Hepatocyte (in vitro differentiated cells): ENCODE measurements at regions not wholly inside any gene's neighbourhood (a gene's known extent, or its start where the extent isn't known, plus 50 kb on each side); places are given as distances from the start of the nearest gene placed in this dataset.
"Not testable (repeated sequence)": the region's sequence is repeated elsewhere in the genome, so short reads cannot be mapped to it uniquely, and the experiment has no call there.

Experiments used
- DNase-seq: peaks from one replicate; pipeline ENCODE4 v3.0.0-alpha.2; 2016; ENCODE audit warnings: low spot score
- H2AFZ ChIP-seq: fragments of 200-600 bp; sonication (generic); 2 replicates; pipeline ENCODE4 v1.6.0; 2016; ENCODE audit warnings: antibody characterized with exemption, mild to moderate bottlenecking
- H3K27ac ChIP-seq: fragments of 200-600 bp; sonication (generic); 2 replicates; pipeline ENCODE4 v1.5.1; 2016; ENCODE audit warnings: mild to moderate bottlenecking
- H3K27me3 ChIP-seq: fragments of 200-600 bp; sonication (generic); 2 replicates; pipeline ENCODE4 v1.6.1; 2016
- H3K36me3 ChIP-seq: fragments of 200-600 bp; sonication (generic); replicated peaks from 2 replicates; pipeline ENCODE4 v1.5.1; 2016; ENCODE audit warnings: low read depth; ENCODE audit not compliant: insufficient read depth
- H3K4me1 ChIP-seq: fragments of 200-600 bp; sonication (generic); 2 replicates; pipeline ENCODE4 v1.5.1; 2016; ENCODE audit warnings: mild to moderate bottlenecking, moderate library complexity; ENCODE audit not compliant: insufficient read depth
- H3K4me2 ChIP-seq: fragments of 200-600 bp; sonication (generic); 2 replicates; pipeline ENCODE4 v1.6.0; 2016
- H3K4me3 ChIP-seq: fragments of 200-600 bp; sonication (generic); 2 replicates; pipeline ENCODE4 v1.5.1; 2016; ENCODE audit warnings: mild to moderate bottlenecking
- H3K79me2 ChIP-seq: fragments of 200-600 bp; sonication (generic); 2 replicates; pipeline ENCODE4 v1.6.0; 2017; ENCODE audit warnings: mild to moderate bottlenecking
- H3K9me2 ChIP-seq: fragments of 200-600 bp; sonication (generic); replicated peaks from 2 replicates; pipeline ENCODE4 v1.6.0; 2017; ENCODE audit warnings: mild to moderate bottlenecking; ENCODE audit not compliant: insufficient read depth
- H3K9me3 ChIP-seq: fragments of 200-600 bp; sonication (generic); 2 replicates; pipeline ENCODE4 v1.5.1; 2016; ENCODE audit warnings: low read depth, mild to moderate bottlenecking
- H4K20me1 ChIP-seq: fragments of 200-600 bp; sonication (generic); 2 replicates; pipeline ENCODE4 v1.6.0; 2016; ENCODE audit warnings: mild to moderate bottlenecking; ENCODE audit not compliant: insufficient read depth, poor library complexity, severe bottlenecking
- CTCF ChIP-seq: fragments of 200-600 bp; sonication (generic); IDR thresholded peaks from 2 replicates; pipeline ENCODE4 v1.5.1; 2016; ENCODE audit warnings: antibody characterized with exemption, mild to moderate bottlenecking; ENCODE audit not compliant: poor library complexity
- EZH2 ChIP-seq: fragments of 200-600 bp; sonication (generic); IDR thresholded peaks from 2 replicates; pipeline ENCODE4 v1.6.1; 2016; ENCODE audit warnings: antibody characterized with exemption, mild to moderate bottlenecking, borderline replicate concordance
- EZH2phosphoT487 ChIP-seq: fragments of 200-600 bp; sonication (generic); IDR thresholded peaks from one replicate; pipeline ENCODE4 v1.6.1; 2018; ENCODE audit warnings: antibody characterized with exemption, mild to moderate bottlenecking, low read depth, moderate library complexity; ENCODE audit not compliant: unreplicated experiment, severe bottlenecking
- WGBS: methylation state at CpG from one replicate; pipeline ENCODE4 v1.1.6; 2016; ENCODE audit warnings: low lambda C conversion rate; ENCODE audit errors: missing lambda C conversion rate; 5-methylcytosine and 5-hydroxymethylcytosine counted together

DNA sequence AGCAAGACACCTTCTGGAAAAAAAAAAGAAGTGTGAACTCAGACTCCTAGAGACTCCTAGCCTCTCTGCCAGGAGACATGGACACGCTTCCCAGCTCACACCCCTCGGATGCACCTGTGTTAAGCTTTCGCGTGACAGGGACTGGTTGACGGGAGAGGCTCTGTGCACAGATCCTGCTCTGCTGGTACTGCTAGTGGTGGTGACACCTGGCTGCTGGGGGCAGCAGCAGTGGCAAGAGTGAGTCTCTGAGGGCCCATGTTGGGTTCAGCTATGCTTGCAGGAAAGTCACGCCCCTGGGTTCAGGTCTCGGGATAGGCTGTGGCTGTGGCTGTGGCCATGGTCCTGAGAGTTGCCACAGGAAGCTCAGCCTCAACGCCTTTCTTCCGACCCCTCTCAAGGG, 81.1 kb downstream of the XRCC2 start:
- no peak for DNase-seq
- WGBS: 89% methylated on average over 9 of the region's 9 CpGs
- Histone ChIP-seq H3K9me2 (no peaks in the 10 kb centered on the region), H3K4me2 (no peak overlapping the region), H4K20me1 (no peaks in the 10 kb centered on the region), H3K27ac (no peak overlapping the region), H3K4me3 (no peak overlapping the region), H3K36me3 (no peaks in the 10 kb centered on the region), H2AFZ (no peak overlapping the region), H3K79me2 (no peaks in the 10 kb centered on the region), H3K27me3 (no peaks in the 10 kb centered on the region), H3K9me3 (no peaks in the 10 kb centered on the region), H3K4me1 (no peaks in the 10 kb centered on the region)
- TF ChIP-seq EZH2phosphoT487 (no peak), EZH2 (no peak), CTCF (no peak)

GRCh38 chr7:152591976-152592375, 84.0 kb downstream of the XRCC2 start:
- no peak overlapping the region for H2AFZ ChIP-seq
- H3K27ac ChIP-seq: no peak overlapping the region
- WGBS: 89% methylated on average over 4 of the region's 4 CpGs
- no peaks in the 10 kb centered on the region for H3K36me3 ChIP-seq
- H3K4me3 ChIP-seq: no peak overlapping the region
- no peak overlapping the region for H3K4me2 ChIP-seq
- no peaks in the 10 kb centered on the region for H3K9me2 ChIP-seq
- no peak for DNase-seq
- H3K79me2 ChIP-seq: no peaks in the 10 kb centered on the region
- no peak for TF ChIP-seq EZH2phosphoT487
- no peak for TF ChIP-seq CTCF
- no peak for TF ChIP-seq EZH2
- H3K9me3 ChIP-seq: no peaks in the 10 kb centered on the region
- no peaks in the 10 kb centered on the region for H3K4me1 ChIP-seq
- H3K27me3 ChIP-seq: no peaks in the 10 kb centered on the region
- H4K20me1 ChIP-seq: no peaks in the 10 kb centered on the region

- WGBS: 92% methylated on average over 6 of the region's 6 CpGs
Measured at GRCh38 chr7:152590481-152590880, 85.5 kb downstream of the XRCC2 start.

DNA sequence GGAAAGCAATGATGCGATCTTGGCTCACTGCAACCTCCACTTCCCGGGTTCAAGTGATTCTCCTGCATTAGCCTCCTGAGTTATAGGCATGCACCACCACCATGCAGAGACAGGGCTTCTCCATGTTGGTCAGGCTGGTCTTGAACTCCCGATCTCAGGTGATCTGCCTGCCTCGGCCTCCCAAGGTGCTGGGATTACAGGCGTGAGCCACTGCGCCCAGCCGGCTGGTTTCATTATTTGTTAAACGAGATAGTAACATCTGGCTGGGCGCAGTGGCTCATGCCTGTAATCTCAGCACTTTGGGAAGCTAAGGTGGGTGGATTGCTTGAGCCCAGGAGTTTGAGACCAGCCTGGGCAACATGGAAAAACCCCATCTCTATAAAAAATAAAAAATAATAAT, 86.1 kb downstream of the XRCC2 start:
- not testable (repeated sequence) for H2AFZ ChIP-seq, H3K79me2 ChIP-seq, H3K27ac ChIP-seq, H3K27me3 ChIP-seq, H3K36me3 ChIP-seq, H4K20me1 ChIP-seq, H3K9me3 ChIP-seq, H3K9me2 ChIP-seq, H3K4me2 ChIP-seq, H3K4me1 ChIP-seq, H3K4me3 ChIP-seq, DNase-seq
- 93% methylated on average over 9 of the region's 9 CpGs for WGBS

More at GRCh38 chr7:152590481-152590880, 85.5 kb downstream of the XRCC2 start:
- no peaks in the 10 kb centered on the region for H3K36me3 ChIP-seq
- H3K9me2 ChIP-seq: no peaks in the 10 kb centered on the region
- H3K27ac ChIP-seq: no peak overlapping the region
- no peaks in the 10 kb centered on the region for H3K9me3 ChIP-seq
- no peaks in the 10 kb centered on the region for H3K27me3 ChIP-seq
- no peak for DNase-seq
- H3K4me1 ChIP-seq: no peaks in the 10 kb centered on the region
- H3K4me2 ChIP-seq: no peak overlapping the region
- H2AFZ ChIP-seq: no peak overlapping the region
- TF ChIP-seq EZH2phosphoT487 (no peak), CTCF (no peak), EZH2 (no peak)
- H3K4me3 ChIP-seq: no peak overlapping the region
- no peaks in the 10 kb centered on the region for H3K79me2 ChIP-seq
- no peaks in the 10 kb centered on the region for H4K20me1 ChIP-seq
